ENCODE measurements at regions not wholly inside any gene's neighbourhood (a gene's known extent, or its start where the extent isn't known, plus 50 kb on each side); places are given as distances from the start of the nearest gene placed in this dataset.

GRCh38 chr9:78932849-78933627 is 636.1 kb downstream of the PSAT1 start:
- Histone ChIP-seq H3K9me3 (ENCODE audit: insufficient read depth in 2 of 2, low read depth in 1 of 2, low read length in 1 of 2) (peaks cover 4% of the 10 kb centered on the region in 2 experiments; a peak in 2 of 4 replicates), H3K27me3 (replicated peaks in 1 of 4; ENCODE audit: control insufficient read depth in 3 of 4, extremely low read depth in 1 of 4, insufficient read depth in 3 of 4, low read length in 3 of 4) (no peaks in the 10 kb centered on the region), H3K4ac (replicated peaks; ENCODE audit: insufficient read length, low read depth, low read length) (no peak overlapping the region), H2AK5ac (ENCODE audit: low read depth, low read length) (no peak overlapping the region), H4K5ac (ENCODE audit: insufficient read length, low read depth, low read length) (no peak overlapping the region), H3K56ac (replicated peaks; ENCODE audit: insufficient read length, low read depth, low read length) (no peak overlapping the region), H3K9ac (replicated peaks in 1 of 4; ENCODE audit: extremely low read depth in 1 of 4, low read depth in 3 of 4, low read length in 3 of 4) (no peak overlapping the region), H4K8ac (ENCODE audit: extremely low read depth, insufficient read depth, low read length) (no peak overlapping the region), H3K79me2 (ENCODE audit: control insufficient read depth in 1 of 2, insufficient read depth in 2 of 2, low read length in 2 of 2) (no peaks in the 10 kb centered on the region), H3K4me3 (ENCODE audit: extremely low read depth in 1 of 4, insufficient read depth in 2 of 4, low read depth in 3 of 4, low read length in 4 of 4) (no peak overlapping the region), H3K36me3 (ENCODE audit: control insufficient read depth in 2 of 4, insufficient read depth in 4 of 4, low read length in 3 of 4) (no peaks in the 10 kb centered on the region), H2AFZ (ENCODE audit: low read length) (no peak overlapping the region), H3K14ac (ENCODE audit: insufficient read length) (no peak overlapping the region), H2BK120ac (replicated peaks; ENCODE audit: low read depth, low read length) (no peak overlapping the region), H3K4me2 (ENCODE audit: insufficient read depth in 1 of 2, low read depth in 2 of 2, low read length in 2 of 2) (no peak overlapping the region), H2BK20ac (ENCODE audit: low read length) (no peak overlapping the region), H4K20me1 (replicated peaks in 1 of 2; ENCODE audit: control insufficient read depth in 1 of 2, insufficient read depth in 2 of 2, low read length in 2 of 2) (no peaks in the 10 kb centered on the region), H2BK15ac (ENCODE audit: low read length) (no peak overlapping the region), H2BK5ac (ENCODE audit: low read depth, low read length) (no peak overlapping the region), H4K91ac (replicated peaks; ENCODE audit: insufficient read length, low read length) (no peak overlapping the region), H3K18ac (ENCODE audit: extremely low read depth, low read length) (no peak overlapping the region), H2BK12ac (ENCODE audit: low read depth, low read length) (no peak overlapping the region), H3K27ac (ENCODE audit: low read depth, low read length) (no peak overlapping the region), H3K4me1 (replicated peaks in 1 of 4; ENCODE audit: control insufficient read depth in 3 of 4, insufficient read depth in 4 of 4, low read length in 3 of 4) (no peaks in the 10 kb centered on the region), H3K79me1 (ENCODE audit: low read depth, low read length) (no peaks in the 10 kb centered on the region), H3K23me2 (ENCODE audit: low read depth, low read length) (no peaks in the 10 kb centered on the region), H3K23ac (ENCODE audit: insufficient read length) (no peak overlapping the region)
- FAIRE-seq, result no peak
- no peak for DNase-seq (ENCODE audit: low read depth in 1 of 2, low spot score in 2 of 2)
- CTCF ChIA-PET (ENCODE audit: partially characterized antibody), result no interaction called here
- POLR2A ChIA-PET (ENCODE audit: partially characterized antibody), result interaction anchor here (0.6 kb wide), 2 partner anchors 40 to 624 kb away, joined by 3 read pairs; no protein-coding TSS in a partner anchor
- no peak for TF ChIP-seq SRF (IDR thresholded peaks at IDR 0.05; ENCODE audit: low read depth, low read length)
- TF ChIP-seq CTCF (IDR thresholded peaks at IDR 0.05; ENCODE audit: control extremely low read depth in 1 of 3, insufficient read depth in 1 of 3, low read depth in 1 of 3, low read length in 3 of 3), result no peak
- TF ChIP-seq CBX5 (IDR thresholded peaks at IDR 0.05; ENCODE audit: low read depth, low read length), result no peak
- TF ChIP-seq TAF1 (IDR thresholded peaks at IDR 0.05; ENCODE audit: low read depth, low read length), result no peak
- no peak for TF ChIP-seq EGR1 (IDR thresholded peaks at IDR 0.05; ENCODE audit: borderline replicate concordance, low read depth, low read length)
- TF ChIP-seq TEAD4 (IDR thresholded peaks at IDR 0.05; ENCODE audit: low read depth, low read length), result no peak
- no peak for TF ChIP-seq ASH2L (IDR thresholded peaks at IDR 0.05; ENCODE audit: low read length)
- no peak for TF ChIP-seq HDAC6 (IDR thresholded peaks at IDR 0.05; ENCODE audit: low read depth, low read length)
- no peak for TF ChIP-seq RXRA (IDR thresholded peaks at IDR 0.05; ENCODE audit: insufficient read depth, low read depth, low read length)
- WGBS, 2 experiments (ENCODE audit: extremely low coverage in 1 of 2, insufficient coverage in 1 of 2, insufficient read length in 1 of 2, insufficient replicate concordance in 2 of 2, low coverage in 1 of 2, low lambda C conversion rate in 2 of 2, missing lambda C conversion rate in 1 of 2), result 72% methylated on average over 4 of the region's 4 CpGs; no CpG with 5 or more reads in 1 of the 2 experiments
